ENCODE measurements at regions not wholly inside any gene's neighbourhood (a gene's known extent, or its start where the extent isn't known, plus 50 kb on each side); places are given as distances from the start of the nearest gene placed in this dataset.

GRCh38 chr1:172717722-172718465 lies 59.0 kb downstream of the FASLG start:
- H3K4me3 ChIP-seq (ENCODE audit: control insufficient read depth, low read depth, low read length), result no peak overlapping the region
- DNase-seq (ENCODE audit: low read depth), result peak; percentile 11
- TF ChIP-seq, protein P1, sequence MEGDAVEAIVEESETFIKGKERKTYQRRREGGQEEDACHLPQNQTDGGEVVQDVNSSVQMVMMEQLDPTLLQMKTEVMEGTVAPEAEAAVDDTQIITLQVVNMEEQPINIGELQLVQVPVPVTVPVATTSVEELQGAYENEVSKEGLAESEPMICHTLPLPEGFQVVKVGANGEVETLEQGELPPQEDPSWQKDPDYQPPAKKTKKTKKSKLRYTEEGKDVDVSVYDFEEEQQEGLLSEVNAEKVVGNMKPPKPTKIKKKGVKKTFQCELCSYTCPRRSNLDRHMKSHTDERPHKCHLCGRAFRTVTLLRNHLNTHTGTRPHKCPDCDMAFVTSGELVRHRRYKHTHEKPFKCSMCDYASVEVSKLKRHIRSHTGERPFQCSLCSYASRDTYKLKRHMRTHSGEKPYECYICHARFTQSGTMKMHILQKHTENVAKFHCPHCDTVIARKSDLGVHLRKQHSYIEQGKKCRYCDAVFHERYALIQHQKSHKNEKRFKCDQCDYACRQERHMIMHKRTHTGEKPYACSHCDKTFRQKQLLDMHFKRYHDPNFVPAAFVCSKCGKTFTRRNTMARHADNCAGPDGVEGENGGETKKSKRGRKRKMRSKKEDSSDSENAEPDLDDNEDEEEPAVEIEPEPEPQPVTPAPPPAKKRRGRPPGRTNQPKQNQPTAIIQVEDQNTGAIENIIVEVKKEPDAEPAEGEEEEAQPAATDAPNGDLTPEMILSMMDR (conservative IDR thresholded peaks at IDR 0.05; ENCODE audit: control insufficient read depth, insufficient read depth, low read depth, low read length), result no peak

- peak; percentile 29 for DNase-seq (ENCODE audit: low read depth)
- TF ChIP-seq, protein P1 (conservative IDR thresholded peaks at IDR 0.05; ENCODE audit: control insufficient read depth, insufficient read depth, low read depth, low read length), result no peak
- H3K4me3 ChIP-seq (ENCODE audit: control insufficient read depth, low read depth, low read length), result no peak overlapping the region
These were observed 60.2 kb downstream of the FASLG start for GRCh38 chr1:172719066-172719627.

DNA sequence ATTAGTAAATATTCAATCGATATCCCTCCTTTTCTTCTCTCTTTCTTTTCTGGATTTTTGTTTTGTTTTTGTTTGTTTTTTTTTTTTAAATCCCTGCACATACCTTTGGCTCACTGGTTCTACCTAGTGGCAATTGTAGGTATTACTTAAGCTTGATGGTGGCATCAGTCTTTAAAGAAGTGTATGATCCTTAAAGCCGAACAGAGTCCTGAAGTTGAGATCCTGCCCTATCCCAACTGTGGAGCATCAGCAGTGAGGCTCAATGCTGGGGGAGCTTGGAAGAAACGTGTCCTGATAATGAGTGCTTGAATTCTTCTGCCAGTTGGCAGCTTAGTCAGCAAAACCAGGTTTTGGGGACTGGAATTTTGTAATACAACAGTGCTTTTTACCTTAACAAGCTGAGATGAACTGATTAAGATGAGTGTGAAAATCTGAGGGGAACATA lies 60.8 kb downstream of the FASLG start:
- peak; percentile 68 for DNase-seq (ENCODE audit: low read depth)
- TF ChIP-seq, protein P1 (conservative IDR thresholded peaks at IDR 0.05; ENCODE audit: control insufficient read depth, insufficient read depth, low read depth, low read length), result peak; percentile 86
- H3K4me3 ChIP-seq (ENCODE audit: control insufficient read depth, low read depth, low read length), result no peak overlapping the region

DNA sequence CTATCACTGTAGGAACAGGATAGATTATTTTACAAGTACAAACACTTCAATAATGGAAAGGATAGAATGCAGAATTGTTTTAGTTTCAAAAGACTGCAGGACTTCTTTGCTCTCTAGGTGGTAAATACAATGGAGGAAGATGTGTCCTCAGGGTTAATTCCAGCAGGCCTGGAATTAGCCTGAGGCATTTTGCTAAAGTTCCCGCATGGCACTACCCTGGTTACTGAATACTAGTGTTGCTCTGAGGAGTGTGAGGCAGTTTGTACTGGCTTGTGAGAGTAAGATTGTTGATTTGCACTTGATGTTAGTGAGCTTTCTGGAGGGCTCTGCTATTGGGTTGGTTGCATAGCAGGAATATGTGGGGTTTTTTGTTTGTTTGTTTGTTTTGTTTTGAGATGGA lies 61.4 kb downstream of the FASLG start:
- no peak overlapping the region for H3K4me3 ChIP-seq (ENCODE audit: control insufficient read depth, low read depth, low read length)
- TF ChIP-seq, protein P1 (conservative IDR thresholded peaks at IDR 0.05; ENCODE audit: control insufficient read depth, insufficient read depth, low read depth, low read length), result no peak
- no peak for DNase-seq (ENCODE audit: low read depth)

GRCh38 chr1:172723251-172723650 lies 64.3 kb downstream of the FASLG start:
- peak; percentile 11 for DNase-seq (ENCODE audit: low read depth)
- TF ChIP-seq, protein P1 (conservative IDR thresholded peaks at IDR 0.05; ENCODE audit: control insufficient read depth, insufficient read depth, low read depth, low read length), result no peak
- no peak overlapping the region for H3K4me3 ChIP-seq (ENCODE audit: control insufficient read depth, low read depth, low read length)

- TF ChIP-seq, protein P1 (conservative IDR thresholded peaks at IDR 0.05; ENCODE audit: control insufficient read depth, insufficient read depth, low read depth, low read length), result no peak
- no peak for DNase-seq (ENCODE audit: low read depth)
- no peak overlapping the region for H3K4me3 ChIP-seq (ENCODE audit: control insufficient read depth, low read depth, low read length)
These were observed 65.3 kb downstream of the FASLG start for GRCh38 chr1:172724232-172724631.
